Endothelial cell of umbilical vein (primary cell): ENCODE measurements at regions not wholly inside any gene's neighbourhood (a gene's known extent, or its start where the extent isn't known, plus 50 kb on each side); places are given as distances from the start of the nearest gene placed in this dataset.
A peak's percentile ranks its signal among the peaks of the same experiment; 100 is the strongest.

ENCODE experiments used
- BruUV-seq: library from RNA; stranded (reverse); fragments of 400-500 nt; replicated peaks from 2 replicates; lab custom pipeline; 2021; lab: Mats Ljungman, UMichigan
- CTCF ChIA-PET: fragments of 300-600, 350-600 bp; sonication (Branson Sonifier 250); formaldehyde crosslinking; loops from one replicate; lab custom pipeline; 2021; ENCODE audit warnings: antibody characterized with exemption, inconsistent platforms; lab: Charles Lee
- POLR2A ChIA-PET: fragments of 300-600, 350-600 bp; sonication (Branson Sonifier 250); formaldehyde crosslinking; loops from one replicate; lab custom pipeline; 2021; ENCODE audit warnings: antibody characterized with exemption, inconsistent platforms; lab: Charles Lee
- DNase-seq: peaks from one replicate; pipeline ENCODE4 v3.0.0-alpha.2; 2011; ENCODE audit warnings: low read depth, low spot score
- FAIRE-seq: peaks from 2 replicates; lab custom pipeline; 2011; peaks lifted over from hg19 to GRCh38; lab: Jason Lieb, UNC
- H2AFZ ChIP-seq: 2 replicates; pipeline ENCODE4 v1.6.0; 2012; ENCODE audit warnings: low read depth, low read length, control low read depth, inconsistent platforms
- H3K27ac ChIP-seq: 2 replicates; pipeline ENCODE4 v1.5.1; 2011; ENCODE audit warnings: low read depth, mild to moderate bottlenecking, control low read depth, low read length, moderate library complexity; ENCODE audit not compliant: insufficient read depth
- H3K27me3 ChIP-seq, 2 experiments: 2 replicates each; pipeline versions ENCODE4 v1.6.0 to v1.6.1; 2011; ENCODE audit warnings: low read length in 2 of 2, mixed read lengths in 1 of 2; ENCODE audit not compliant: control insufficient read depth in 2 of 2, insufficient read depth in 2 of 2
- H3K36me3 ChIP-seq, 2 experiments: 2 replicates in 1 of 2; 3 replicates in 1 of 2; pipeline ENCODE4 v1.5.1; 2011; ENCODE audit warnings: low read length in 2 of 2, mild to moderate bottlenecking in 1 of 2, moderate library complexity in 1 of 2; ENCODE audit not compliant: control insufficient read depth in 2 of 2, insufficient read depth in 2 of 2; ENCODE audit errors: extremely low read depth in 1 of 2
- H3K4me1 ChIP-seq: 3 replicates; pipeline ENCODE4 v1.5.1; 2011; ENCODE audit warnings: mild to moderate bottlenecking, low read length; ENCODE audit not compliant: control insufficient read depth, insufficient read depth; ENCODE audit errors: extremely low read depth
- H3K4me2 ChIP-seq: 2 replicates; pipeline ENCODE4 v1.6.1; 2011; ENCODE audit warnings: low read length, control low read depth, mixed read lengths; ENCODE audit not compliant: insufficient read depth
- H3K4me3 ChIP-seq, 3 experiments: fragments of 200-600 bp in 1 of 3; sonication (generic), shearing (Covaris generic) in 1 of 3; replicated peaks in 1 of 3; 2 replicates each; pipeline ENCODE4 v1.5.1; 2011 to 2016; ENCODE audit warnings: control low read depth in 3 of 3, low read length in 3 of 3, mild to moderate bottlenecking in 2 of 3, inconsistent platforms in 1 of 3, low read depth in 1 of 3, moderate library complexity in 1 of 3; ENCODE audit not compliant: insufficient read depth in 1 of 3
- H3K79me2 ChIP-seq: 2 replicates; pipeline ENCODE4 v1.6.0; 2012; ENCODE audit warnings: low read length, inconsistent platforms; ENCODE audit not compliant: control insufficient read depth, insufficient read depth
- H3K9ac ChIP-seq: replicated peaks from 2 replicates; pipeline ENCODE3; 2011; ENCODE audit warnings: low read length, control low read depth; ENCODE audit not compliant: insufficient read depth; ENCODE audit errors: extremely low read depth
- H3K9me1 ChIP-seq: replicated peaks from 3 replicates; pipeline ENCODE4 v1.6.0; 2011; ENCODE audit warnings: mild to moderate bottlenecking, low read length; ENCODE audit not compliant: control insufficient read depth, insufficient read depth; ENCODE audit errors: extremely low read depth
- H3K9me3 ChIP-seq: replicated peaks from 2 replicates; pipeline ENCODE4 v1.5.1; 2012; ENCODE audit warnings: low read length, inconsistent platforms; ENCODE audit not compliant: control insufficient read depth, insufficient read depth
- H4K20me1 ChIP-seq: replicated peaks from 2 replicates; pipeline ENCODE3; 2011; ENCODE audit warnings: mild to moderate bottlenecking, low read length; ENCODE audit not compliant: control insufficient read depth, insufficient read depth; ENCODE audit errors: extremely low read depth
- CTCF ChIP-seq, 2 donors: IDR thresholded peaks; 1 replicate in 1 of 2; 2 replicates in 1 of 2; pipeline ENCODE4 v1.5.1; 2011; ENCODE audit warnings: low read length in 2 of 2, mild to moderate bottlenecking in 2 of 2, moderate library complexity in 2 of 2, control low read depth in 1 of 2, inconsistent platforms in 1 of 2, low read depth in 1 of 2; ENCODE audit not compliant: insufficient read depth in 1 of 2; ENCODE audit errors: extremely low read depth in 1 of 2
- EZH2 ChIP-seq: IDR thresholded peaks from 2 replicates; pipeline ENCODE4 v1.6.1; 2012; ENCODE audit warnings: borderline replicate concordance, low read depth, mild to moderate bottlenecking, moderate library complexity, low read length, inconsistent platforms; ENCODE audit not compliant: severe bottlenecking
- FOS ChIP-seq: IDR thresholded peaks from 2 replicates; pipeline ENCODE4 v1.6.1; 2011; ENCODE audit warnings: mild to moderate bottlenecking, low read length, moderate library complexity, borderline replicate concordance; ENCODE audit not compliant: insufficient read depth
- GATA2 ChIP-seq: IDR thresholded peaks from 2 replicates; pipeline ENCODE4 v1.7.0; 2011; ENCODE audit warnings: low read depth, mild to moderate bottlenecking, moderate library complexity, mixed read lengths, low read length; ENCODE audit not compliant: insufficient read length, insufficient read depth
- JUN ChIP-seq: IDR thresholded peaks from 2 replicates; pipeline ENCODE4 v1.6.1; 2011; ENCODE audit warnings: borderline replicate concordance, low read depth; ENCODE audit not compliant: insufficient read length, insufficient read depth
- MAX ChIP-seq: IDR thresholded peaks from 2 replicates; pipeline ENCODE4 v1.6.1; 2011; ENCODE audit not compliant: insufficient read depth, insufficient read length
- MYC ChIP-seq: IDR thresholded peaks from one replicate; pipeline ENCODE4 v1.6.1; 2011; ENCODE audit warnings: mild to moderate bottlenecking, low read depth, low read length
- POLR2A ChIP-seq: IDR thresholded peaks from 2 replicates; pipeline ENCODE4 v1.6.1; 2012; ENCODE audit warnings: low read depth, mild to moderate bottlenecking, control low read depth, low read length
- POLR2AphosphoS5 ChIP-seq: IDR thresholded peaks from 2 replicates; pipeline ENCODE4 v1.6.1; 2012; ENCODE audit warnings: low read depth, mild to moderate bottlenecking, control low read depth, low read length, moderate library complexity; ENCODE audit not compliant: insufficient read depth
- dilution Hi-C: fragments of 300-500 bp; cut with MboI; formaldehyde crosslinking; loops from one replicate; pipeline ENCODE4 v1.15.0; 2019; ENCODE audit warnings: low sequenced_read_pairs; ENCODE audit not compliant: extremely low pct_ligation_motif_present
- intact Hi-C: fragments of 100-400 bp; cut with micrococcal nuclease; formaldehyde crosslinking; loops from one replicate; pipeline ENCODE4 v1.10.0; 2022

GRCh38 chr3:81910244-81910852 is 148.9 kb upstream of the GBE1 start:
- POLR2A ChIA-PET: no interaction called here
- no peaks in the 10 kb centered on the region for H3K79me2 ChIP-seq
- dilution Hi-C loops: no loop called here
- H3K36me3 ChIP-seq: no peaks in the 10 kb centered on the region
- no TSS peak for BruUV-seq
- H4K20me1 ChIP-seq: no peaks in the 10 kb centered on the region
- H3K4me2 ChIP-seq: no peak overlapping the region
- no peak overlapping the region for H3K27ac ChIP-seq
- H2AFZ ChIP-seq: no peak overlapping the region
- FAIRE-seq (peak; percentile 82), DNase-seq (peak; percentile 45)
- intact Hi-C loops: loop anchor here (1.0 to 10.0 kb wide), 4 partner anchors 64 to 418 kb away; no protein-coding TSS in a partner anchor
- no peak overlapping the region for H3K4me3 ChIP-seq
- no peaks in the 10 kb centered on the region for H3K9me1 ChIP-seq
- no peaks in the 10 kb centered on the region for H3K9me3 ChIP-seq
- no peaks in the 10 kb centered on the region for H3K4me1 ChIP-seq
- TF ChIP-seq CTCF (IDR thresholded peaks at IDR 0.05; ENCODE audit: extremely low read depth in 1 of 2, insufficient read depth in 1 of 2, low read depth in 1 of 2, low read length in 2 of 2) (peak; percentile 55 to 64), POLR2A (no peak)
- H3K27me3 ChIP-seq: peaks cover 0 to 2% of the 10 kb centered on the region in 2 experiments
- no peak overlapping the region for H3K9ac ChIP-seq
- CTCF ChIA-PET: interaction anchor here (0.6 to 5.5 kb wide), 24 partner anchors 9 to 590 kb away, joined by 3 to 49 read pairs (median 4); no protein-coding TSS in a partner anchor

- no peaks in the 10 kb centered on the region for H4K20me1 ChIP-seq
- no TSS peak for BruUV-seq
- H3K27me3 ChIP-seq: peaks cover 0 to 2% of the 10 kb centered on the region in 2 experiments
- FAIRE-seq: no peak
- DNase-seq: no peak
- dilution Hi-C loops (no loop called here), intact Hi-C loops (loop anchor here (1.0 to 10.0 kb wide), 4 partner anchors 65 to 419 kb away; no protein-coding TSS in a partner anchor)
- no peak overlapping the region for H3K4me2 ChIP-seq
- H3K27ac ChIP-seq: no peak overlapping the region
- H3K9me3 ChIP-seq: no peaks in the 10 kb centered on the region
- ChIA-PET POLR2A (no interaction called here), CTCF (interaction anchor here (0.6 to 5.5 kb wide), 23 partner anchors 9 to 591 kb away, joined by 3 to 49 read pairs (median 3); no protein-coding TSS in a partner anchor)
- H3K36me3 ChIP-seq: no peaks in the 10 kb centered on the region
- no peak for TF ChIP-seq POLR2AphosphoS5
- TF ChIP-seq GATA2: no peak
- no peak for TF ChIP-seq CTCF (IDR thresholded peaks at IDR 0.05; ENCODE audit: extremely low read depth in 1 of 2, insufficient read depth in 1 of 2, low read depth in 1 of 2, low read length in 2 of 2)
- no peak for TF ChIP-seq JUN
- no peak for TF ChIP-seq EZH2
- no peak for TF ChIP-seq POLR2A
- TF ChIP-seq FOS: no peak
- no peak for TF ChIP-seq MAX
- no peak for TF ChIP-seq MYC
- H3K9me1 ChIP-seq: no peaks in the 10 kb centered on the region
- no peaks in the 10 kb centered on the region for H3K79me2 ChIP-seq
- H3K4me3 ChIP-seq: no peak overlapping the region
- H3K9ac ChIP-seq: no peak overlapping the region
- no peaks in the 10 kb centered on the region for H3K4me1 ChIP-seq
- H2AFZ ChIP-seq: no peak overlapping the region
Observed at GRCh38 chr3:81909796-81910195, 148.4 kb upstream of the GBE1 start.
